ENCODE measurements at regions not wholly inside any gene's neighbourhood (a gene's known extent, or its start where the extent isn't known, plus 50 kb on each side); places are given as distances from the start of the nearest gene placed in this dataset.

- CTCF ChIA-PET = no interaction called here
- Histone ChIP-seq H3K36me3 (ENCODE audit: control insufficient read depth in 2 of 2, extremely low read depth in 1 of 2, insufficient read depth in 2 of 2, low read length in 2 of 2) (no peaks in the 10 kb centered on the region), H3K9me3 (replicated peaks; ENCODE audit: control insufficient read depth, insufficient read depth, low read length) (no peaks in the 10 kb centered on the region), H3K4me3 (replicated peaks in 1 of 3; ENCODE audit: insufficient read depth in 1 of 3, low read depth in 1 of 3, low read length in 3 of 3) (no peak overlapping the region), H3K4me1 (ENCODE audit: control insufficient read depth, extremely low read depth, insufficient read depth, low read length) (no peaks in the 10 kb centered on the region), H2AFZ (ENCODE audit: low read depth, low read length) (no peak overlapping the region), H3K79me2 (ENCODE audit: control insufficient read depth, insufficient read depth, low read length) (no peaks in the 10 kb centered on the region), H3K27me3 (ENCODE audit: control insufficient read depth in 2 of 2, insufficient read depth in 2 of 2, low read length in 2 of 2) (no peaks in the 10 kb centered on the region), H3K9me1 (replicated peaks; ENCODE audit: control insufficient read depth, extremely low read depth, insufficient read depth, low read length) (no peaks in the 10 kb centered on the region), H3K4me2 (ENCODE audit: insufficient read depth, low read length) (no peak overlapping the region), H3K9ac (replicated peaks; ENCODE audit: extremely low read depth, insufficient read depth, low read length) (no peak overlapping the region), H4K20me1 (replicated peaks; ENCODE audit: control insufficient read depth, extremely low read depth, insufficient read depth, low read length) (no peaks in the 10 kb centered on the region), H3K27ac (ENCODE audit: insufficient read depth, low read depth, low read length) (no peak overlapping the region)
- intact Hi-C loops (cut with micrococcal nuclease) (no loop called here), dilution Hi-C loops (cut with MboI; ENCODE audit: extremely low pct_ligation_motif_present, low sequenced_read_pairs) (no loop called here)
- POLR2A ChIA-PET = no interaction called here
- DNase-seq (ENCODE audit: low read depth, low spot score) = no peak
- TF ChIP-seq, protein P1, sequence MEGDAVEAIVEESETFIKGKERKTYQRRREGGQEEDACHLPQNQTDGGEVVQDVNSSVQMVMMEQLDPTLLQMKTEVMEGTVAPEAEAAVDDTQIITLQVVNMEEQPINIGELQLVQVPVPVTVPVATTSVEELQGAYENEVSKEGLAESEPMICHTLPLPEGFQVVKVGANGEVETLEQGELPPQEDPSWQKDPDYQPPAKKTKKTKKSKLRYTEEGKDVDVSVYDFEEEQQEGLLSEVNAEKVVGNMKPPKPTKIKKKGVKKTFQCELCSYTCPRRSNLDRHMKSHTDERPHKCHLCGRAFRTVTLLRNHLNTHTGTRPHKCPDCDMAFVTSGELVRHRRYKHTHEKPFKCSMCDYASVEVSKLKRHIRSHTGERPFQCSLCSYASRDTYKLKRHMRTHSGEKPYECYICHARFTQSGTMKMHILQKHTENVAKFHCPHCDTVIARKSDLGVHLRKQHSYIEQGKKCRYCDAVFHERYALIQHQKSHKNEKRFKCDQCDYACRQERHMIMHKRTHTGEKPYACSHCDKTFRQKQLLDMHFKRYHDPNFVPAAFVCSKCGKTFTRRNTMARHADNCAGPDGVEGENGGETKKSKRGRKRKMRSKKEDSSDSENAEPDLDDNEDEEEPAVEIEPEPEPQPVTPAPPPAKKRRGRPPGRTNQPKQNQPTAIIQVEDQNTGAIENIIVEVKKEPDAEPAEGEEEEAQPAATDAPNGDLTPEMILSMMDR (IDR thresholded peaks at IDR 0.05; ENCODE audit: extremely low read depth in 1 of 2, insufficient read depth in 1 of 2, low read depth in 1 of 2, low read length in 2 of 2) = no peak
- TF ChIP-seq GATA2 (IDR thresholded peaks at IDR 0.05; ENCODE audit: insufficient read depth, insufficient read length, low read depth, low read length) = no peak
- TF ChIP-seq POLR2A (IDR thresholded peaks at IDR 0.05; ENCODE audit: low read depth, low read length) = no peak
- no peak for FAIRE-seq
- BruUV-seq (replicated peaks) = no TSS peak
These were observed 1025.8 kb upstream of the LCORL start for GRCh38 chr4:19047279-19047880.

GRCh38 chr4:19039816-19040215 lies 1018.3 kb upstream of the LCORL start:
- Histone ChIP-seq H3K4me3 (replicated peaks in 1 of 3; ENCODE audit: insufficient read depth in 1 of 3, low read depth in 1 of 3, low read length in 3 of 3) (no peak overlapping the region), H3K27ac (ENCODE audit: insufficient read depth, low read depth, low read length) (no peak overlapping the region), H3K36me3 (ENCODE audit: control insufficient read depth in 2 of 2, extremely low read depth in 1 of 2, insufficient read depth in 2 of 2, low read length in 2 of 2) (no peaks in the 10 kb centered on the region), H3K4me2 (ENCODE audit: insufficient read depth, low read length) (no peak overlapping the region), H3K4me1 (ENCODE audit: control insufficient read depth, extremely low read depth, insufficient read depth, low read length) (no peaks in the 10 kb centered on the region), H3K79me2 (ENCODE audit: control insufficient read depth, insufficient read depth, low read length) (no peaks in the 10 kb centered on the region), H3K9ac (replicated peaks; ENCODE audit: extremely low read depth, insufficient read depth, low read length) (no peak overlapping the region), H3K9me3 (replicated peaks; ENCODE audit: control insufficient read depth, insufficient read depth, low read length) (no peaks in the 10 kb centered on the region), H3K27me3 (ENCODE audit: control insufficient read depth in 2 of 2, insufficient read depth in 2 of 2, low read length in 2 of 2) (no peaks in the 10 kb centered on the region), H2AFZ (ENCODE audit: low read depth, low read length) (no peak overlapping the region), H4K20me1 (replicated peaks; ENCODE audit: control insufficient read depth, extremely low read depth, insufficient read depth, low read length) (no peaks in the 10 kb centered on the region), H3K9me1 (replicated peaks; ENCODE audit: control insufficient read depth, extremely low read depth, insufficient read depth, low read length) (no peaks in the 10 kb centered on the region)
- no TSS peak for BruUV-seq (replicated peaks)
- dilution Hi-C loops (cut with MboI; ENCODE audit: extremely low pct_ligation_motif_present, low sequenced_read_pairs) = no loop called here
- no peak for TF ChIP-seq GATA2 (IDR thresholded peaks at IDR 0.05; ENCODE audit: insufficient read depth, insufficient read length, low read depth, low read length)
- TF ChIP-seq FOS (IDR thresholded peaks at IDR 0.05; ENCODE audit: borderline replicate concordance, insufficient read depth, low read length) = no peak
- TF ChIP-seq, protein P1 (IDR thresholded peaks at IDR 0.05; ENCODE audit: extremely low read depth in 1 of 2, insufficient read depth in 1 of 2, low read depth in 1 of 2, low read length in 2 of 2) = no peak
- no peak for TF ChIP-seq MYC (IDR thresholded peaks at IDR 0.05; ENCODE audit: low read depth, low read length)
- TF ChIP-seq POLR2A (IDR thresholded peaks at IDR 0.05; ENCODE audit: low read depth, low read length) = no peak
- TF ChIP-seq JUN (IDR thresholded peaks at IDR 0.05; ENCODE audit: borderline replicate concordance, insufficient read depth, insufficient read length, low read depth) = no peak
- no peak for TF ChIP-seq EZH2 (IDR thresholded peaks at IDR 0.05; ENCODE audit: borderline replicate concordance, low read depth, low read length, severe bottlenecking)
- no peak for TF ChIP-seq POLR2AphosphoS5 (IDR thresholded peaks at IDR 0.05; ENCODE audit: insufficient read depth, low read depth, low read length)
- TF ChIP-seq MAX (IDR thresholded peaks at IDR 0.05; ENCODE audit: insufficient read depth, insufficient read length) = no peak
- intact Hi-C loops (cut with micrococcal nuclease) = no loop called here
- FAIRE-seq (no peak), DNase-seq (ENCODE audit: low read depth, low spot score) (no peak)
- POLR2A ChIA-PET = no interaction called here
- CTCF ChIA-PET = no interaction called here

Measured in endothelial cell of umbilical vein (primary cell).